HEK293 (cell line): ENCODE measurements at regions not wholly inside any gene's neighbourhood (a gene's known extent, or its start where the extent isn't known, plus 50 kb on each side); places are given as distances from the start of the nearest gene placed in this dataset.
A peak's percentile ranks its signal among the peaks of the same experiment; 100 is the strongest.

ENCODE experiments used
- CTCF ChIA-PET: fragments of 350-600 bp; formaldehyde crosslinking; extraction: SDS; loops from one replicate; lab custom pipeline; 2021; ENCODE audit warnings: antibody characterized with exemption; lab: Yijun Ruan, JAX
- POLR2A ChIA-PET: fragments of 300-600 bp; formaldehyde crosslinking; extraction: SDS; loops from one replicate; lab custom pipeline; 2020; ENCODE audit warnings: antibody characterized with exemption, inconsistent platforms; lab: Yijun Ruan, JAX
- H3K27ac ChIP-seq: fragments of 200-500 bp; sonication (Bioruptor generic); 2 replicates; pipeline ENCODE4 v1.5.1; 2014; ENCODE audit warnings: low read depth, low read length, control low read depth, inconsistent platforms; ENCODE audit errors: extremely low read depth
- H3K36me3 ChIP-seq, 2 experiments: fragments of 200-500 bp in 1 of 2; sonication (Bioruptor generic) in 1 of 2; 1 replicate in 1 of 2; 2 replicates in 1 of 2; pipeline ENCODE4 v1.5.1; 2014 to 2017; ENCODE audit warnings: inconsistent platforms in 2 of 2, low read length in 2 of 2; ENCODE audit not compliant: control insufficient read depth in 2 of 2, insufficient read depth in 1 of 2
- H3K4me1 ChIP-seq: fragments of 200-500 bp; sonication (Bioruptor generic); 2 replicates; pipeline ENCODE4 v1.5.1; 2014; ENCODE audit warnings: mild to moderate bottlenecking, low read length, inconsistent platforms; ENCODE audit not compliant: control insufficient read depth, insufficient read depth
- H3K4me3 ChIP-seq: 2 replicates; pipeline ENCODE4 v1.5.1; 2011; ENCODE audit warnings: low read depth, mild to moderate bottlenecking, control low read depth, low read length, moderate library complexity
- H3K9me3 ChIP-seq: fragments of 200-500 bp; sonication (Bioruptor generic); 2 replicates; pipeline ENCODE4 v1.5.1; 2014; ENCODE audit warnings: low read depth, low read length, inconsistent platforms; ENCODE audit not compliant: control insufficient read depth, insufficient read depth
- BCL11B ChIP-seq: fragments of 450-650 bp; formaldehyde crosslinking; IDR thresholded peaks from 2 replicates; pipeline ENCODE4 v1.5.1; 2016; ENCODE audit warnings: low read depth, missing biosample characterization, missing genetic modification characterization
- HOXA7 ChIP-seq: sonication (generic); formaldehyde crosslinking; IDR thresholded peaks from 2 replicates; pipeline ENCODE4 v1.8.1; 2022; ENCODE audit warnings: missing genetic modification reagents, borderline replicate concordance
- IKZF3 ChIP-seq: fragments of 450-650 bp; IDR thresholded peaks from 2 replicates; pipeline ENCODE4 v1.5.0; 2018; ENCODE audit warnings: missing biosample characterization, mild to moderate bottlenecking, missing genetic modification characterization, moderate library complexity
- SALL2 ChIP-seq: fragments of 450-650 bp; formaldehyde crosslinking; IDR thresholded peaks from 2 replicates; pipeline ENCODE4 v1.5.0; 2017; ENCODE audit warnings: missing biosample characterization, mild to moderate bottlenecking, missing genetic modification characterization, borderline replicate concordance
- ZNF132 ChIP-seq: fragments of 450-650 bp; formaldehyde crosslinking; IDR thresholded peaks from 2 replicates; pipeline ENCODE4 v1.5.1; 2017; ENCODE audit warnings: missing biosample characterization, missing genetic modification characterization, borderline replicate concordance
- ZNF16 ChIP-seq: fragments of 450-650 bp; formaldehyde crosslinking; IDR thresholded peaks from 2 replicates; pipeline ENCODE4 v1.5.1; 2016; ENCODE audit warnings: low read depth, missing biosample characterization, missing genetic modification characterization
- ZNF223 ChIP-seq: fragments of 450-650 bp; formaldehyde crosslinking; IDR thresholded peaks from 2 replicates; pipeline ENCODE4 v1.5.1; 2016; ENCODE audit warnings: missing biosample characterization, missing genetic modification characterization
- ZNF426 ChIP-seq: fragments of 450-650 bp; formaldehyde crosslinking; IDR thresholded peaks from 2 replicates; pipeline ENCODE4 v1.5.1; 2017; ENCODE audit warnings: missing biosample characterization, missing genetic modification characterization, mild to moderate bottlenecking, inconsistent platforms, moderate library complexity
- ZNF510 ChIP-seq: fragments of 450-650 bp; formaldehyde crosslinking; IDR thresholded peaks from 2 replicates; pipeline ENCODE4 v1.5.1; 2018; ENCODE audit warnings: mild to moderate bottlenecking, missing genetic modification characterization, missing biosample characterization; ENCODE audit not compliant: insufficient replicate concordance
- ZNF747 ChIP-seq: fragments of 450-650 bp; formaldehyde crosslinking; IDR thresholded peaks from 2 replicates; pipeline ENCODE4 v1.5.1; 2016; ENCODE audit warnings: missing biosample characterization, missing genetic modification characterization
- ZNF785 ChIP-seq: fragments of 450-650 bp; formaldehyde crosslinking; IDR thresholded peaks from 2 replicates; pipeline ENCODE4 v1.5.1; 2016; ENCODE audit warnings: missing biosample characterization, missing genetic modification characterization
- ZNF837 ChIP-seq: fragments of 450-650 bp; formaldehyde crosslinking; IDR thresholded peaks from 2 replicates; pipeline ENCODE4 v1.5.1; 2016; ENCODE audit warnings: missing biosample characterization, missing genetic modification characterization
- ZSCAN30 ChIP-seq: fragments of 450-650 bp; IDR thresholded peaks from 2 replicates; pipeline ENCODE4 v1.5.1; 2018; ENCODE audit warnings: missing biosample characterization, mild to moderate bottlenecking, missing genetic modification characterization, moderate library complexity
- TF ChIP-seq, protein P1 (sequence below): fragments of 450-650 bp; formaldehyde crosslinking; IDR thresholded peaks from 2 replicates; pipeline ENCODE4 v1.5.1; 2017; ENCODE audit warnings: missing biosample characterization, mild to moderate bottlenecking, missing genetic modification characterization, moderate library complexity
- TF ChIP-seq, protein P2 (sequence below): fragments of 450-650 bp; formaldehyde crosslinking; IDR thresholded peaks from 2 replicates; pipeline ENCODE4 v1.5.1; 2016; ENCODE audit warnings: missing biosample characterization, missing genetic modification characterization, borderline replicate concordance
- TF ChIP-seq, protein P3 (sequence below): fragments of 450-650 bp; formaldehyde crosslinking; IDR thresholded peaks from 2 replicates; pipeline ENCODE4 v1.5.1; 2016; ENCODE audit warnings: missing biosample characterization, missing genetic modification characterization
- TF ChIP-seq, protein P4 (sequence below): fragments of 450-650 bp; formaldehyde crosslinking; IDR thresholded peaks from 2 replicates; pipeline ENCODE4 v1.5.1; 2016; ENCODE audit warnings: missing biosample characterization, missing genetic modification characterization
- TF ChIP-seq, protein P5 (sequence below): fragments of 450-650 bp; formaldehyde crosslinking; IDR thresholded peaks from 2 replicates; pipeline ENCODE4 v1.5.1; 2016; ENCODE audit warnings: missing biosample characterization, missing genetic modification characterization

DNA sequence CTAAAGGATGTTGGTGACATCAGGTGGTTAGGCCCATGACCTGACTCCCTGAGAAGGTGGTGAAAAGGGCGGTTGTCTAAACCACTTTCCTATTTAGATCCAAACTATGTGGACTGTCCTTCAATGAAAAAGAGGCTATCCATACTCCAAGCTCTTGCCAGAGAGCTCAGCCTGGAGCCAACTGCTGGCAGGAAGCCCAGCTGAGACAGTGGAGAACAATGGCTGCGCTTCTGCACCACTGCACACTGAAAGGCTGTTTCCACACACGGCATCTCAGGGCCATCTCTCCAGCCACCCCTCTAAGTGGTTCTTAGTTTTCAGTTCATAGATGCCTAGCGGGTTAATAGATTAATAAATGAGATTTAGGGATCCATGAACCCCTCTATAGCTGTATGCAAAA, 488.8 kb upstream of the ZMIZ1 start:
- TF ChIP-seq ZNF785, result no peak
- TF ChIP-seq, protein P1, sequence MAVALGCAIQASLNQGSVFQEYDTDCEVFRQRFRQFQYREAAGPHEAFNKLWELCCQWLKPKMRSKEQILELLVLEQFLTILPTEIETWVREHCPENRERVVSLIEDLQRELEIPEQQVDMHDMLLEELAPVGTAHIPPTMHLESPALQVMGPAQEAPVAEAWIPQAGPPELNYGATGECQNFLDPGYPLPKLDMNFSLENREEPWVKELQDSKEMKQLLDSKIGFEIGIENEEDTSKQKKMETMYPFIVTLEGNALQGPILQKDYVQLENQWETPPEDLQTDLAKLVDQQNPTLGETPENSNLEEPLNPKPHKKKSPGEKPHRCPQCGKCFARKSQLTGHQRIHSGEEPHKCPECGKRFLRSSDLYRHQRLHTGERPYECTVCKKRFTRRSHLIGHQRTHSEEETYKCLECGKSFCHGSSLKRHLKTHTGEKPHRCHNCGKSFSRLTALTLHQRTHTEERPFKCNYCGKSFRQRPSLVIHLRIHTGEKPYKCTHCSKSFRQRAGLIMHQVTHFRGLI (tag by site-specific recombination), result no peak
- TF ChIP-seq ZNF223 (tag by site-specific recombination), result no peak
- 0 out of 2 replicates have a peak, but pooled peaks have one; percentile 33 for TF ChIP-seq ZSCAN30 (tag by site-specific recombination)
- Histone ChIP-seq H3K4me3 (no peak overlapping the region), H3K4me1 (no peaks in the 10 kb centered on the region), H3K36me3 (no peaks in the 10 kb centered on the region), H3K9me3 (no peaks in the 10 kb centered on the region), H3K27ac (no peak overlapping the region)
- CTCF ChIA-PET, result interaction anchor here (0.6 kb wide), 1 partner anchor 254 kb away, joined by 3 read pairs; no protein-coding TSS in a partner anchor
- POLR2A ChIA-PET, result interaction anchor here (0.6 kb wide), 1 partner anchor 34 kb away, joined by 4 read pairs; no protein-coding TSS in a partner anchor

DNA sequence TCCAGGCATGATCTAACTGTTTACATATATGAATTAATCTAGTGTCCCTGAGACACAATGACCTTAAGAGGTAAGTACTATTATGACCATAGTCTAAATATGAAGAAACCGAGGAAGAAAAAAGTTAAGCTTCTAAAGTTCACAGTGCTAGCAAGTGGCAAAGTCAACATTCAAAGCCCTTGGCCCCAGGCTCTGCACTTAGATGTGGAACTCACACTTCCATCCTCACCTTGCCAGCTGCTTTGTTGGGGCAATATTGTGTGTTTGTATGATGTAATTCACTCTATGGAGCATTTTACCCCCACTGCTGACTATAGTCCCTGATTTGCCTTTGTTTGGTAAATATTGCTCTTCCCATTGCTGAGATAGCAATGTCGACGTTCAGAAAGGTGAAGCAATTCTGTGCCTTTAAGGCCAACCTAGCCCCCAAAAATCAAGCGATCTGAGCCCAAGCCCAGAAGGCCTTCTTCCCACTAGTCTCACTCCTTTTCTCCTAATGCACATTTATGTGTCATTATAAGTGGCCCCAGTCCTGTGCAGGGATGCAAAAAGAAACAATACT, 487.6 kb upstream of the ZMIZ1 start:
- POLR2A ChIA-PET, result no interaction called here
- TF ChIP-seq, protein P2, sequence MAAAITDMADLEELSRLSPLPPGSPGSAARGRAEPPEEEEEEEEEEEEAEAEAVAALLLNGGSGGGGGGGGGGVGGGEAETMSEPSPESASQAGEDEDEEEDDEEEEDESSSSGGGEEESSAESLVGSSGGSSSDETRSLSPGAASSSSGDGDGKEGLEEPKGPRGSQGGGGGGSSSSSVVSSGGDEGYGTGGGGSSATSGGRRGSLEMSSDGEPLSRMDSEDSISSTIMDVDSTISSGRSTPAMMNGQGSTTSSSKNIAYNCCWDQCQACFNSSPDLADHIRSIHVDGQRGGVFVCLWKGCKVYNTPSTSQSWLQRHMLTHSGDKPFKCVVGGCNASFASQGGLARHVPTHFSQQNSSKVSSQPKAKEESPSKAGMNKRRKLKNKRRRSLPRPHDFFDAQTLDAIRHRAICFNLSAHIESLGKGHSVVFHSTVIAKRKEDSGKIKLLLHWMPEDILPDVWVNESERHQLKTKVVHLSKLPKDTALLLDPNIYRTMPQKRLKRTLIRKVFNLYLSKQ (tag by site-specific recombination), result no peak
- no peak for TF ChIP-seq ZNF426 (tag by site-specific recombination)
- CTCF ChIA-PET, result no interaction called here
- no peak overlapping the region for H3K4me3 ChIP-seq
- no peaks in the 10 kb centered on the region for H3K4me1 ChIP-seq
- H3K27ac ChIP-seq, result no peak overlapping the region
- H3K36me3 ChIP-seq, result no peaks in the 10 kb centered on the region
- no peaks in the 10 kb centered on the region for H3K9me3 ChIP-seq

DNA sequence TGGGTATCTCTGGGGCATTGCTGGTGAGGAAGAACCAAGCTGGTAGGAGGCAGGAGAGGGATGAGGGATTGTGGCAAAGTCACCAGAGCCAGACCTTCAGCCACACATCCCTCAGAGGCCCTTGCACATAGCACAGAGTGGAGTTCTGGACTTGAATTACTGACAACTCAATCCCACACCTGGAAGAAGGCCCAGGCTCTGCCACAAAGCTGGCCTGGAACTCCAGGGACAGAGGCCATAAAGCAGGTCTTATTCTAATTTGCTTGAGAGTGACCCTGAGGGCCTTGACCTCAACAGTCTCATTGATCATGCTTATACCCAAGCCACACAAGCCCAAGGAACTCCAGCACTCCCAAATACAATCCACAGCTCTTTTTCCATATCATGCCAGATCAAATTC, 486.2 kb upstream of the ZMIZ1 start:
- no peaks in the 10 kb centered on the region for H3K36me3 ChIP-seq
- H3K4me3 ChIP-seq, result no peak overlapping the region
- no peaks in the 10 kb centered on the region for H3K9me3 ChIP-seq
- no peaks in the 10 kb centered on the region for H3K4me1 ChIP-seq
- POLR2A ChIA-PET, result interaction anchor here (0.5 kb wide), 1 partner anchor 9 kb away, joined by 3 read pairs; no protein-coding TSS in a partner anchor
- CTCF ChIA-PET, result no interaction called here
- no peak overlapping the region for H3K27ac ChIP-seq
- TF ChIP-seq, protein P1 (tag by site-specific recombination), result no peak
- TF ChIP-seq IKZF3 (tag by site-specific recombination) (no peak), ZNF16 (tag by site-specific recombination) (no peak), BCL11B (no peak), ZNF837 (tag by site-specific recombination) (no peak), ZNF747 (no peak), SALL2 (tag by site-specific recombination) (no peak), ZNF510 (tag by site-specific recombination) (no peak), HOXA7 (no peak), ZNF132 (tag by site-specific recombination) (no peak)
- TF ChIP-seq, protein P3, sequence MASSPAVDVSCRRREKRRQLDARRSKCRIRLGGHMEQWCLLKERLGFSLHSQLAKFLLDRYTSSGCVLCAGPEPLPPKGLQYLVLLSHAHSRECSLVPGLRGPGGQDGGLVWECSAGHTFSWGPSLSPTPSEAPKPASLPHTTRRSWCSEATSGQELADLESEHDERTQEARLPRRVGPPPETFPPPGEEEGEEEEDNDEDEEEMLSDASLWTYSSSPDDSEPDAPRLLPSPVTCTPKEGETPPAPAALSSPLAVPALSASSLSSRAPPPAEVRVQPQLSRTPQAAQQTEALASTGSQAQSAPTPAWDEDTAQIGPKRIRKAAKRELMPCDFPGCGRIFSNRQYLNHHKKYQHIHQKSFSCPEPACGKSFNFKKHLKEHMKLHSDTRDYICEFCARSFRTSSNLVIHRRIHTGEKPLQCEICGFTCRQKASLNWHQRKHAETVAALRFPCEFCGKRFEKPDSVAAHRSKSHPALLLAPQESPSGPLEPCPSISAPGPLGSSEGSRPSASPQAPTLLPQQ, result no peak
- TF ChIP-seq, protein P4, sequence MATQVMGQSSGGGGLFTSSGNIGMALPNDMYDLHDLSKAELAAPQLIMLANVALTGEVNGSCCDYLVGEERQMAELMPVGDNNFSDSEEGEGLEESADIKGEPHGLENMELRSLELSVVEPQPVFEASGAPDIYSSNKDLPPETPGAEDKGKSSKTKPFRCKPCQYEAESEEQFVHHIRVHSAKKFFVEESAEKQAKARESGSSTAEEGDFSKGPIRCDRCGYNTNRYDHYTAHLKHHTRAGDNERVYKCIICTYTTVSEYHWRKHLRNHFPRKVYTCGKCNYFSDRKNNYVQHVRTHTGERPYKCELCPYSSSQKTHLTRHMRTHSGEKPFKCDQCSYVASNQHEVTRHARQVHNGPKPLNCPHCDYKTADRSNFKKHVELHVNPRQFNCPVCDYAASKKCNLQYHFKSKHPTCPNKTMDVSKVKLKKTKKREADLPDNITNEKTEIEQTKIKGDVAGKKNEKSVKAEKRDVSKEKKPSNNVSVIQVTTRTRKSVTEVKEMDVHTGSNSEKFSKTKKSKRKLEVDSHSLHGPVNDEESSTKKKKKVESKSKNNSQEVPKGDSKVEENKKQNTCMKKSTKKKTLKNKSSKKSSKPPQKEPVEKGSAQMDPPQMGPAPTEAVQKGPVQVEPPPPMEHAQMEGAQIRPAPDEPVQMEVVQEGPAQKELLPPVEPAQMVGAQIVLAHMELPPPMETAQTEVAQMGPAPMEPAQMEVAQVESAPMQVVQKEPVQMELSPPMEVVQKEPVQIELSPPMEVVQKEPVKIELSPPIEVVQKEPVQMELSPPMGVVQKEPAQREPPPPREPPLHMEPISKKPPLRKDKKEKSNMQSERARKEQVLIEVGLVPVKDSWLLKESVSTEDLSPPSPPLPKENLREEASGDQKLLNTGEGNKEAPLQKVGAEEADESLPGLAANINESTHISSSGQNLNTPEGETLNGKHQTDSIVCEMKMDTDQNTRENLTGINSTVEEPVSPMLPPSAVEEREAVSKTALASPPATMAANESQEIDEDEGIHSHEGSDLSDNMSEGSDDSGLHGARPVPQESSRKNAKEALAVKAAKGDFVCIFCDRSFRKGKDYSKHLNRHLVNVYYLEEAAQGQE (tag by site-specific recombination), result no peak
- TF ChIP-seq, protein P5, sequence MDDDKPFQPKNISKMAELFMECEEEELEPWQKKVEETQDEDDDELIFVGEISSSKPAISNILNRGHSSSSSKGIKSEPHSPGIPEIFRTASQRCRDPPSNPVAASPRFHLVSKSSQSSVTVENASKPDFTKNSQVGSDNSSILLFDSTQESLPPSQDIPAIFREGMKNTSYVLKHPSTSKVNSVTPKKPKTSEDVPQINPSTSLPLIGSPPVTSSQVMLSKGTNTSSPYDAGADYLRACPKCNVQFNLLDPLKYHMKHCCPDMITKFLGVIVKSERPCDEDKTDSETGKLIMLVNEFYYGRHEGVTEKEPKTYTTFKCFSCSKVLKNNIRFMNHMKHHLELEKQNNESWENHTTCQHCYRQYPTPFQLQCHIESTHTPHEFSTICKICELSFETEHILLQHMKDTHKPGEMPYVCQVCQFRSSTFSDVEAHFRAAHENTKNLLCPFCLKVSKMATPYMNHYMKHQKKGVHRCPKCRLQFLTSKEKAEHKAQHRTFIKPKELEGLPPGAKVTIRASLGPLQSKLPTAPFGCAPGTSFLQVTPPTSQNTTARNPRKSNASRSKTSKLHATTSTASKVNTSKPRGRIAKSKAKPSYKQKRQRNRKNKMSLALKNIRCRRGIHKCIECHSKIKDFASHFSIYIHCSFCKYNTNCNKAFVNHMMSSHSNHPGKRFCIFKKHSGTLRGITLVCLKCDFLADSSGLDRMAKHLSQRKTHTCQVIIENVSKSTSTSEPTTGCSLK, result no peak
